Adrenal gland (tissue), 5 donors: ENCODE measurements at regions not wholly inside any gene's neighbourhood (a gene's known extent, or its start where the extent isn't known, plus 50 kb on each side); places are given as distances from the start of the nearest gene placed in this dataset.

Experiments used
- CTCF ChIP-seq, 6 experiments: fragments of 450-650 bp in 4 of 6; fragments of 200-600 bp in 2 of 6; sonication (generic) in 1 of 6; IDR thresholded peaks; 1 replicate in 5 of 6; 2 replicates in 1 of 6; pipeline versions ENCODE4 v1.5.1 to v1.8.0; 2016 to 2021; ENCODE audit warnings: antibody characterized with exemption in 6 of 6, mild to moderate bottlenecking in 2 of 6, moderate library complexity in 1 of 6
- POLR2A ChIP-seq, 2 donors: fragments of 450-650 bp; IDR thresholded peaks; one replicate each; pipeline ENCODE4 v1.6.1; 2017; ENCODE audit warnings: antibody characterized with exemption in 2 of 2, mild to moderate bottlenecking in 2 of 2, moderate library complexity in 1 of 2
- donor health status: DM: no; HTN: no; CAD: no.

- TF ChIP-seq POLR2A (IDR thresholded peaks at IDR 0.05) (no peak), CTCF (IDR thresholded peaks at IDR 0.05) (no peak)
These were observed 399.9 kb upstream of the CYRIA start for GRCh38 chr2:17065536-17065935.
